Epithelial cell of proximal tubule (primary cell): ENCODE measurements at regions not wholly inside any gene's neighbourhood (a gene's known extent, or its start where the extent isn't known, plus 50 kb on each side); places are given as distances from the start of the nearest gene placed in this dataset.

ENCODE experiments used
- DNase-seq: peaks from one replicate; pipeline ENCODE4 v3.0.0-alpha.2; 2011; ENCODE audit warnings: low read depth
- H3K4me3 ChIP-seq: 2 replicates; pipeline ENCODE4 v1.5.1; 2011; ENCODE audit warnings: low read depth, mild to moderate bottlenecking, low read length
- TF ChIP-seq, protein P1 (sequence below): conservative IDR thresholded peaks from 2 replicates; pipeline ENCODE4 v1.5.1; 2012; ENCODE audit warnings: low read depth, mild to moderate bottlenecking, low read length

DNA sequence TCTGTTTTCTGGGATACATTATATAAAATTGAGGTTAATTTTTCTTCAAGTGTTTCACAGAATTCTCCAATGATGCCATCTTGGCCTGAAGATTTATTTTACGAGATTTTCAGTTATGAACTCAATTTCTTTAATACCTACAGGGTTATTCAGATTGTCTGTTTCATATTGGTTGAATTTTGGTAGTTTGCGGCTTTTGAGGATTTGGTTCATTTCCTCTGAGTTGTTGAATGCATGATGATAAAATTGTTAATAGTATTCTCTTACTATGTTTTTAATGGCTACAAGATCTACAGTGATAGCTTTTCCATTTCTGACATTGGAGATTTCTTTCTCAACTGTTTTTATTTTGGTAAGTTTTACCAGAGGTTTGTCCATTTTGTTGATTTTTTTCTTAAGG is 63.9 kb upstream of the PTPRG start:
- H3K4me3 ChIP-seq: no peak overlapping the region
- DNase-seq: no peak
- TF ChIP-seq, protein P1, sequence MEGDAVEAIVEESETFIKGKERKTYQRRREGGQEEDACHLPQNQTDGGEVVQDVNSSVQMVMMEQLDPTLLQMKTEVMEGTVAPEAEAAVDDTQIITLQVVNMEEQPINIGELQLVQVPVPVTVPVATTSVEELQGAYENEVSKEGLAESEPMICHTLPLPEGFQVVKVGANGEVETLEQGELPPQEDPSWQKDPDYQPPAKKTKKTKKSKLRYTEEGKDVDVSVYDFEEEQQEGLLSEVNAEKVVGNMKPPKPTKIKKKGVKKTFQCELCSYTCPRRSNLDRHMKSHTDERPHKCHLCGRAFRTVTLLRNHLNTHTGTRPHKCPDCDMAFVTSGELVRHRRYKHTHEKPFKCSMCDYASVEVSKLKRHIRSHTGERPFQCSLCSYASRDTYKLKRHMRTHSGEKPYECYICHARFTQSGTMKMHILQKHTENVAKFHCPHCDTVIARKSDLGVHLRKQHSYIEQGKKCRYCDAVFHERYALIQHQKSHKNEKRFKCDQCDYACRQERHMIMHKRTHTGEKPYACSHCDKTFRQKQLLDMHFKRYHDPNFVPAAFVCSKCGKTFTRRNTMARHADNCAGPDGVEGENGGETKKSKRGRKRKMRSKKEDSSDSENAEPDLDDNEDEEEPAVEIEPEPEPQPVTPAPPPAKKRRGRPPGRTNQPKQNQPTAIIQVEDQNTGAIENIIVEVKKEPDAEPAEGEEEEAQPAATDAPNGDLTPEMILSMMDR: no peak

DNA sequence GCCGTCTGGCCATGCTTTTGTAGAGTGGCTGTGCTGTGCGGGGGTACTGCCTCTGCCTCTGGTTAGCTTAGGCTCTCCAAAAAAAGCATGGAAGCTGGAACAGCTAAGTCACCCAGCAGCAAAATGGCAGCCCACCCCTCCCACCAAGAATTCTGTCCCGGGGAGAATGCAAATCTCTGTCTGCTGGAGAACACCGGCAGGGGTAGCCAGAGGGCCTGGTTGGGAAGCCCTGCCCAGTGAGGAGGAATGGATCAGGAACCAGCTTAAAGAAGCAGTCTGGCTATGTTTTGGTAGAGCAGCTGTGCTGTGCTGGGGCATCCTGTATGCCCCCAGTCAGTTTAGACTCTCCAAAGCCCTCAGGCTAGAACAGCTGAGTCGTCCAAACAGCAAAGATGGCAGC is 56.2 kb upstream of the PTPRG start:
- H3K4me3 ChIP-seq: no peak overlapping the region
- TF ChIP-seq, protein P1: no peak
- DNase-seq: no peak

GRCh38 chr3:61507946-61508345 is 53.4 kb upstream of the PTPRG start:
- DNase-seq: no peak
- TF ChIP-seq, protein P1: no peak
- H3K4me3 ChIP-seq: no peak overlapping the region
